Stimulated activated effector memory CD8-positive, alpha-beta T cell treated with anti-CD3 and anti-CD28 coated beads, Interleukin-12 subunit alpha, Interleukin-12 subunit beta, amount 100 ng/mL, for 72 hours (primary cell): ENCODE measurements at regions not wholly inside any gene's neighbourhood (a gene's known extent, or its start where the extent isn't known, plus 50 kb on each side); places are given as distances from the start of the nearest gene placed in this dataset.

Source experiments
- ATAC-seq: fragments of 150-1000 bp; cut with Tn5 transposase; 2 replicates; pipeline ENCODE4 v1.10.0; 2021
- DNase-seq, 2 donors: peaks; one replicate each; pipeline ENCODE4 v3.0.0; 2021 to 2022; ENCODE audit warnings: low spot score in 2 of 2
- H3K27ac Mint-ChIP-seq: one replicate; pipeline ENCODE4 v1.8.0; 2022; ENCODE audit warnings: mild to moderate bottlenecking, mixed read lengths
- H3K36me3 Mint-ChIP-seq: one replicate; pipeline ENCODE4 v1.8.0; 2022; ENCODE audit warnings: mild to moderate bottlenecking, mixed read lengths
- H3K4me1 Mint-ChIP-seq: one replicate; pipeline ENCODE4 v1.8.0; 2022; ENCODE audit warnings: mixed read lengths
- H3K4me3 Mint-ChIP-seq: one replicate; pipeline ENCODE4 v1.8.0; 2022; ENCODE audit warnings: mild to moderate bottlenecking, mixed read lengths
- H3K9me3 Mint-ChIP-seq: one replicate; pipeline ENCODE4 v1.8.0; 2022; ENCODE audit warnings: mixed read lengths

- Mint-ChIP-seq H3K9me3 (no peaks in the 10 kb centered on the region), H3K27ac (no peak overlapping the region), H3K36me3 (no peaks in the 10 kb centered on the region), H3K4me3 (no peak overlapping the region), H3K4me1 (no peaks in the 10 kb centered on the region)
- no peak for ATAC-seq
- no peak for DNase-seq
Observed at GRCh38 chr4:128468123-128468989, 180.7 kb upstream of the PGRMC2 start.

GRCh38 chr4:128465523-128465922, 177.9 kb upstream of the PGRMC2 start:
- Mint-ChIP-seq H3K4me3 (no peak overlapping the region), H3K36me3 (no peaks in the 10 kb centered on the region), H3K27ac (no peak overlapping the region), H3K4me1 (no peaks in the 10 kb centered on the region), H3K9me3 (no peaks in the 10 kb centered on the region)
- DNase-seq = no peak
- no peak for ATAC-seq

- no peak overlapping the region for H3K4me3 Mint-ChIP-seq
- DNase-seq = no peak
- H3K27ac Mint-ChIP-seq = no peak overlapping the region
Observed at GRCh38 chr4:128463006-128463405, 175.4 kb upstream of the PGRMC2 start.

GRCh38 chr4:128462103-128462783, 174.6 kb upstream of the PGRMC2 start:
- DNase-seq (no peak), ATAC-seq (no peak)
- no peaks in the 10 kb centered on the region for H3K4me1 Mint-ChIP-seq
- no peak overlapping the region for H3K27ac Mint-ChIP-seq
- no peaks in the 10 kb centered on the region for H3K9me3 Mint-ChIP-seq
- H3K4me3 Mint-ChIP-seq = no peak overlapping the region
- no peaks in the 10 kb centered on the region for H3K36me3 Mint-ChIP-seq

More at GRCh38 chr4:128463006-128463405, 175.4 kb upstream of the PGRMC2 start:
- Mint-ChIP-seq H3K4me1 (no peaks in the 10 kb centered on the region), H3K9me3 (no peaks in the 10 kb centered on the region), H3K36me3 (no peaks in the 10 kb centered on the region)
- no peak for ATAC-seq

GRCh38 chr4:128461291-128462102, 173.9 kb upstream of the PGRMC2 start:
- no peak overlapping the region for H3K4me3 Mint-ChIP-seq
- no peak for DNase-seq
- no peak for ATAC-seq
- H3K9me3 Mint-ChIP-seq = no peaks in the 10 kb centered on the region
- no peaks in the 10 kb centered on the region for H3K36me3 Mint-ChIP-seq
- no peak overlapping the region for H3K27ac Mint-ChIP-seq
- H3K4me1 Mint-ChIP-seq = no peaks in the 10 kb centered on the region

GRCh38 chr4:128459547-128459946, 171.9 kb upstream of the PGRMC2 start:
- Mint-ChIP-seq H3K4me1 (no peaks in the 10 kb centered on the region), H3K27ac (no peak overlapping the region), H3K9me3 (no peaks in the 10 kb centered on the region), H3K36me3 (no peaks in the 10 kb centered on the region), H3K4me3 (no peak overlapping the region)
- DNase-seq = no peak
- ATAC-seq = no peak

GRCh38 chr4:128458816-128459215, 171.2 kb upstream of the PGRMC2 start:
- Mint-ChIP-seq H3K27ac (no peak overlapping the region), H3K4me3 (no peak overlapping the region), H3K9me3 (no peaks in the 10 kb centered on the region), H3K4me1 (no peaks in the 10 kb centered on the region), H3K36me3 (no peaks in the 10 kb centered on the region)
- no peak for DNase-seq
- no peak for ATAC-seq

GRCh38 chr4:128457726-128458125, 170.1 kb upstream of the PGRMC2 start:
- Mint-ChIP-seq H3K36me3 (no peaks in the 10 kb centered on the region), H3K9me3 (no peaks in the 10 kb centered on the region), H3K27ac (no peak overlapping the region), H3K4me3 (no peak overlapping the region), H3K4me1 (no peaks in the 10 kb centered on the region)
- no peak for DNase-seq
- ATAC-seq = no peak

- H3K27ac Mint-ChIP-seq = no peak overlapping the region
- no peak for DNase-seq
- H3K9me3 Mint-ChIP-seq = no peaks in the 10 kb centered on the region
- no peaks in the 10 kb centered on the region for H3K4me1 Mint-ChIP-seq
- H3K4me3 Mint-ChIP-seq = no peak overlapping the region
- no peak for ATAC-seq
- H3K36me3 Mint-ChIP-seq = no peaks in the 10 kb centered on the region
Observed at GRCh38 chr4:128456171-128456570, 168.6 kb upstream of the PGRMC2 start.

GRCh38 chr4:128455480-128455879, 167.9 kb upstream of the PGRMC2 start:
- no peak for DNase-seq
- ATAC-seq = no peak
- H3K4me3 Mint-ChIP-seq = no peak overlapping the region
- no peak overlapping the region for H3K27ac Mint-ChIP-seq
- H3K9me3 Mint-ChIP-seq = no peaks in the 10 kb centered on the region
- H3K36me3 Mint-ChIP-seq = no peaks in the 10 kb centered on the region
- no peaks in the 10 kb centered on the region for H3K4me1 Mint-ChIP-seq

- DNase-seq (no peak), ATAC-seq (no peak)
- H3K4me1 Mint-ChIP-seq = no peaks in the 10 kb centered on the region
- H3K9me3 Mint-ChIP-seq = no peaks in the 10 kb centered on the region
- no peaks in the 10 kb centered on the region for H3K36me3 Mint-ChIP-seq
- no peak overlapping the region for H3K27ac Mint-ChIP-seq
- no peak overlapping the region for H3K4me3 Mint-ChIP-seq
Observed at GRCh38 chr4:128454881-128455280, 167.3 kb upstream of the PGRMC2 start.

- Mint-ChIP-seq H3K9me3 (no peaks in the 10 kb centered on the region), H3K4me1 (no peaks in the 10 kb centered on the region), H3K27ac (no peak overlapping the region), H3K36me3 (no peaks in the 10 kb centered on the region), H3K4me3 (no peak overlapping the region)
- peak; percentile 90 for ATAC-seq
- DNase-seq = peak; percentile 5 to 67
Observed at GRCh38 chr4:128454281-128454871, 166.8 kb upstream of the PGRMC2 start.

GRCh38 chr4:128452415-128452814, 164.8 kb upstream of the PGRMC2 start:
- ATAC-seq (no peak), DNase-seq (no peak)
- no peak overlapping the region for H3K4me3 Mint-ChIP-seq
- no peaks in the 10 kb centered on the region for H3K36me3 Mint-ChIP-seq
- no peaks in the 10 kb centered on the region for H3K4me1 Mint-ChIP-seq
- H3K9me3 Mint-ChIP-seq = no peaks in the 10 kb centered on the region
- H3K27ac Mint-ChIP-seq = no peak overlapping the region

GRCh38 chr4:128451270-128451905, 163.8 kb upstream of the PGRMC2 start:
- no peak overlapping the region for H3K4me3 Mint-ChIP-seq
- ATAC-seq = no peak

More at GRCh38 chr4:128451270-128451905, 163.8 kb upstream of the PGRMC2 start:
- Mint-ChIP-seq H3K36me3 (no peaks in the 10 kb centered on the region), H3K9me3 (no peaks in the 10 kb centered on the region), H3K4me1 (no peaks in the 10 kb centered on the region), H3K27ac (no peak overlapping the region)
- no peak for DNase-seq
